DOHH2 (cell line): ENCODE measurements at regions not wholly inside any gene's neighbourhood (a gene's known extent, or its start where the extent isn't known, plus 50 kb on each side); places are given as distances from the start of the nearest gene placed in this dataset.
"Not testable (repeated sequence)": the region's sequence is repeated elsewhere in the genome, so short reads cannot be mapped to it uniquely, and the experiment has no call there.

Source experiments
- EZH2phosphoT487 ChIP-seq: fragments of 200-600 bp; sonication (generic); IDR thresholded peaks from 2 replicates; pipeline ENCODE4 v1.6.1; 2017; ENCODE audit warnings: borderline replicate concordance, mild to moderate bottlenecking, antibody characterized with exemption, low read length, moderate library complexity, mixed read lengths
- TF ChIP-seq, protein P1 (sequence below): fragments of 200-600 bp; sonication (generic); IDR thresholded peaks from one replicate; pipeline ENCODE4 v1.5.1; 2014; ENCODE audit warnings: antibody characterized with exemption, mild to moderate bottlenecking, low read depth, low read length; ENCODE audit not compliant: poor library complexity, severe bottlenecking

DNA sequence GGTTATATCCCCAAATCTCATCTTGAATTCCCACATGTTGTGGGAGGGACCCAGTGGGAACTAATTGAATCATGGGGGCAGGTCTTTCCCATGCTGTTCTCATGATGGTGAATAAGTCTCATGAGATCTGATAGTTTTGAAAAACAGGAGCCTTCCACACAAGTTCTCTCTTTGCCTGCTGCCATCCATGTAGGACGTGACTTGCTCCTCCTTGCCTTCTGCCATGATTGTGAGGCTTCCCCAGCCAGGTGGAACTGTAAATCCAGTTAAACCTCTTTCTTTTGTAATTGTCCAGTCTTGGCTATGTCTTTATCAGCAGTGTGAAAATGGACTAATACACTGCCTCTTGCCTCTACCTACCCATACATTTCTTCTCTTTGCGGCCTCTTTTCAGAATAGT, 193.4 kb downstream of the C7orf25 start:
- TF ChIP-seq, protein P1, sequence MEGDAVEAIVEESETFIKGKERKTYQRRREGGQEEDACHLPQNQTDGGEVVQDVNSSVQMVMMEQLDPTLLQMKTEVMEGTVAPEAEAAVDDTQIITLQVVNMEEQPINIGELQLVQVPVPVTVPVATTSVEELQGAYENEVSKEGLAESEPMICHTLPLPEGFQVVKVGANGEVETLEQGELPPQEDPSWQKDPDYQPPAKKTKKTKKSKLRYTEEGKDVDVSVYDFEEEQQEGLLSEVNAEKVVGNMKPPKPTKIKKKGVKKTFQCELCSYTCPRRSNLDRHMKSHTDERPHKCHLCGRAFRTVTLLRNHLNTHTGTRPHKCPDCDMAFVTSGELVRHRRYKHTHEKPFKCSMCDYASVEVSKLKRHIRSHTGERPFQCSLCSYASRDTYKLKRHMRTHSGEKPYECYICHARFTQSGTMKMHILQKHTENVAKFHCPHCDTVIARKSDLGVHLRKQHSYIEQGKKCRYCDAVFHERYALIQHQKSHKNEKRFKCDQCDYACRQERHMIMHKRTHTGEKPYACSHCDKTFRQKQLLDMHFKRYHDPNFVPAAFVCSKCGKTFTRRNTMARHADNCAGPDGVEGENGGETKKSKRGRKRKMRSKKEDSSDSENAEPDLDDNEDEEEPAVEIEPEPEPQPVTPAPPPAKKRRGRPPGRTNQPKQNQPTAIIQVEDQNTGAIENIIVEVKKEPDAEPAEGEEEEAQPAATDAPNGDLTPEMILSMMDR = not testable (repeated sequence)
- not testable (repeated sequence) for TF ChIP-seq EZH2phosphoT487
